ENCODE measurements at regions not wholly inside any gene's neighbourhood (a gene's known extent, or its start where the extent isn't known, plus 50 kb on each side); places are given as distances from the start of the nearest gene placed in this dataset.

DNA sequence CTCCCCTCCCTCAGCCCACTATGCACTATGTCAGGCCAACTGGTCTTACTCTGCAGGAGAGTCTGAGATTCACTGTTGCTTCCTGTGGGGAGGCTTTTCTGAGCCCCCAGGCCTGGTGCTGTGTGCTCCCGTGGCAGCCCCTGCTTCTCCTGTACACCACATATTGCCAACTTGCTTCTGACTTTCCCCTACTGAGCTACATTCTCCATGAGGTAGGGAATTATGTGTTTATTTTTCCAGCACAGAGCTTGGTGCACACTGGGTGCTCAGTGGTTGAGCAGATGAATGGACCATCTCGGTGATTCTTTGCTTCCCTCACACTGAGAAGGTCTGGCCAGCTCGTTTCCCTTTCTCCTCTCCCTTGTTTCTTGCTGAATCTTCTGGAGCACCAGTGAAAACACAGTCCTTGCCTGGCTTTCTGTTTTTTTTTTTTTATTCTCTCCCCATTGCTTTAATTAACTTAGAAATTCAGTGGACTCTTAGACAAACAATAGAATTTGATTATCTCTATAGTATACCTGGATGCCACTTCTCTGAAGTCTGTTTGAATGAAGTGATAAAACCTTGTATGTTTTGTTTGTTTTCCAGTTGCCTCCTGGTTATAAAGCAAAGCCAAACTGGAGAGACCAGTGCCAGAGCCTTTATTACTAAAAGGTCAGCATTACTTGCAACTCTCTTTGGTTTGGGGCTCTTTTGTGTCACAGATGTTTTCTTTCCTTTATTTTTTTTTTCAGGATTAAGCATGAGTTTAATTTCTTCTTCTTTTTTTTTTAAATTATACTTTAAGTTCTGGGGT is 50.3 kb upstream of the CNIH3 start:
- H3K4me3 ChIP-seq (replicated peaks; ENCODE audit: low read depth, low read length): no peak overlapping the region
- no peaks in the 10 kb centered on the region for H3K36me3 ChIP-seq (ENCODE audit: control insufficient read depth, insufficient read depth, low read length)
- no peaks in the 10 kb centered on the region for H3K27me3 ChIP-seq (replicated peaks; ENCODE audit: control insufficient read depth, insufficient read depth, low read length)
- TF ChIP-seq, protein P1, sequence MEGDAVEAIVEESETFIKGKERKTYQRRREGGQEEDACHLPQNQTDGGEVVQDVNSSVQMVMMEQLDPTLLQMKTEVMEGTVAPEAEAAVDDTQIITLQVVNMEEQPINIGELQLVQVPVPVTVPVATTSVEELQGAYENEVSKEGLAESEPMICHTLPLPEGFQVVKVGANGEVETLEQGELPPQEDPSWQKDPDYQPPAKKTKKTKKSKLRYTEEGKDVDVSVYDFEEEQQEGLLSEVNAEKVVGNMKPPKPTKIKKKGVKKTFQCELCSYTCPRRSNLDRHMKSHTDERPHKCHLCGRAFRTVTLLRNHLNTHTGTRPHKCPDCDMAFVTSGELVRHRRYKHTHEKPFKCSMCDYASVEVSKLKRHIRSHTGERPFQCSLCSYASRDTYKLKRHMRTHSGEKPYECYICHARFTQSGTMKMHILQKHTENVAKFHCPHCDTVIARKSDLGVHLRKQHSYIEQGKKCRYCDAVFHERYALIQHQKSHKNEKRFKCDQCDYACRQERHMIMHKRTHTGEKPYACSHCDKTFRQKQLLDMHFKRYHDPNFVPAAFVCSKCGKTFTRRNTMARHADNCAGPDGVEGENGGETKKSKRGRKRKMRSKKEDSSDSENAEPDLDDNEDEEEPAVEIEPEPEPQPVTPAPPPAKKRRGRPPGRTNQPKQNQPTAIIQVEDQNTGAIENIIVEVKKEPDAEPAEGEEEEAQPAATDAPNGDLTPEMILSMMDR (IDR thresholded peaks at IDR 0.05; ENCODE audit: insufficient read depth, low read length, poor library complexity, severe bottlenecking): no peak
- no peak for DNase-seq (ENCODE audit: extremely low read depth, insufficient read length)
